ENCODE measurements at regions not wholly inside any gene's neighbourhood (a gene's known extent, or its start where the extent isn't known, plus 50 kb on each side); places are given as distances from the start of the nearest gene placed in this dataset.

- DNase-seq (ENCODE audit: low read depth in 2 of 2) = no peak
These were observed 368.7 kb downstream of the BCOR start for GRCh38 chrX:39728852-39729598.

GRCh38 chrX:39729981-39730661 lies 367.6 kb downstream of the BCOR start:
- DNase-seq (ENCODE audit: low read depth in 2 of 2) = no peak

- peak in 1 of 2 donors; percentile 79 for DNase-seq (ENCODE audit: low read depth in 2 of 2)
These were observed 367.0 kb downstream of the BCOR start for GRCh38 chrX:39730662-39731329.

GRCh38 chrX:39731330-39731667 lies 366.5 kb downstream of the BCOR start:
- no peak for DNase-seq (ENCODE audit: low read depth in 2 of 2)

GRCh38 chrX:39731735-39732134 lies 366.0 kb downstream of the BCOR start:
- no peak for DNase-seq (ENCODE audit: low read depth in 2 of 2)

GRCh38 chrX:39733745-39734144 lies 364.0 kb downstream of the BCOR start:
- DNase-seq (ENCODE audit: low read depth in 2 of 2) = no peak

GRCh38 chrX:39734174-39734776 lies 363.5 kb downstream of the BCOR start:
- DNase-seq (ENCODE audit: low read depth in 2 of 2) = no peak

- peak in 1 of 2 donors; percentile 92 for DNase-seq (ENCODE audit: low read depth in 2 of 2)
These were observed 361.2 kb downstream of the BCOR start for GRCh38 chrX:39736216-39737211.

- DNase-seq (ENCODE audit: low read depth in 2 of 2) = no peak
These were observed 358.2 kb downstream of the BCOR start for GRCh38 chrX:39739585-39739984.

- DNase-seq (ENCODE audit: low read depth in 2 of 2) = no peak
These were observed 357.7 kb downstream of the BCOR start for GRCh38 chrX:39740078-39740477.

GRCh38 chrX:39741904-39742303 lies 355.9 kb downstream of the BCOR start:
- no peak for DNase-seq (ENCODE audit: low read depth in 2 of 2)

GRCh38 chrX:39745818-39746217 lies 351.9 kb downstream of the BCOR start:
- DNase-seq (ENCODE audit: low read depth in 2 of 2) = no peak

GRCh38 chrX:39749135-39749534 lies 348.6 kb downstream of the BCOR start:
- DNase-seq (ENCODE audit: low read depth in 2 of 2) = no peak

- no peak for DNase-seq (ENCODE audit: low read depth in 2 of 2)
These were observed 348.0 kb downstream of the BCOR start for GRCh38 chrX:39749728-39750127.

- no peak for DNase-seq (ENCODE audit: low read depth in 2 of 2)
These were observed 347.4 kb downstream of the BCOR start for GRCh38 chrX:39750256-39750790.

- no peak for DNase-seq (ENCODE audit: low read depth in 2 of 2)
These were observed 346.9 kb downstream of the BCOR start for GRCh38 chrX:39750848-39751247.

- DNase-seq (ENCODE audit: low read depth in 2 of 2) = peak in 1 of 2 donors; percentile 73
These were observed 344.9 kb downstream of the BCOR start for GRCh38 chrX:39752815-39753214.

GRCh38 chrX:39753293-39753996 lies 344.3 kb downstream of the BCOR start:
- DNase-seq (ENCODE audit: low read depth in 2 of 2) = peak in 1 of 2 donors; percentile 82

- peak; percentile 61 to 93 for DNase-seq (ENCODE audit: low read depth in 2 of 2)
These were observed 342.4 kb downstream of the BCOR start for GRCh38 chrX:39755143-39756032.

All from dermis microvascular lymphatic vessel endothelial cell (primary cell).